PC-9 (cell line): ENCODE measurements at regions not wholly inside any gene's neighbourhood (a gene's known extent, or its start where the extent isn't known, plus 50 kb on each side); places are given as distances from the start of the nearest gene placed in this dataset.

Source experiments
- BruUV-seq: library from RNA; stranded (reverse); fragments of 400-500 nt; replicated peaks from 2 replicates; lab custom pipeline; 2021; lab: Mats Ljungman, UMichigan
- CTCF ChIA-PET: fragments of 300-600 bp; sonication (Branson Sonifier 250); formaldehyde crosslinking; loops from one replicate; lab custom pipeline; 2022; ENCODE audit warnings: antibody characterized with exemption; lab: Charles Lee
- POLR2A ChIA-PET: fragments of 300-600 bp; sonication (Branson Sonifier 250); formaldehyde crosslinking; loops from one replicate; lab custom pipeline; 2022; ENCODE audit warnings: antibody characterized with exemption; ENCODE audit not compliant: unreplicated experiment; lab: Charles Lee
- DNase-seq, 2 experiments: peaks; one replicate each; pipeline versions ENCODE4 v3.0.0 to v3.0.0-alpha.2; 2015 to 2022; ENCODE audit warnings: mixed read lengths in 1 of 2
- H2AFZ ChIP-seq: fragments of 200-600 bp; sonication (generic); 2 replicates; pipeline ENCODE4 v1.8.1; 2017; ENCODE audit warnings: antibody characterized with exemption
- H3F3A ChIP-seq: fragments of 200-600 bp; sonication (generic); 2 replicates; pipeline ENCODE4 v1.8.1; 2017; ENCODE audit warnings: antibody characterized with exemption, mild to moderate bottlenecking, low read depth; ENCODE audit not compliant: insufficient read depth
- H3K27ac ChIP-seq: fragments of 200-600 bp; sonication (generic); 2 replicates; pipeline ENCODE4 v1.6.1; 2016; ENCODE audit warnings: mixed run types
- H3K27me3 ChIP-seq: fragments of 200-600 bp; sonication (generic); 2 replicates; pipeline ENCODE4 v1.6.1; 2016; ENCODE audit warnings: low read depth, mixed run types; ENCODE audit not compliant: insufficient read depth
- H3K36me3 ChIP-seq: fragments of 200-600 bp; sonication (generic); 2 replicates; pipeline ENCODE4 v1.6.1; 2016; ENCODE audit warnings: low read depth, mixed run types
- H3K4me1 ChIP-seq: fragments of 200-600 bp; sonication (generic); replicated peaks from 2 replicates; pipeline ENCODE4 v1.6.1; 2016; ENCODE audit warnings: mixed run types; ENCODE audit not compliant: insufficient read depth
- H3K4me2 ChIP-seq: fragments of 200-600 bp; sonication (generic); 2 replicates; pipeline ENCODE4 v1.6.1; 2017; ENCODE audit warnings: mixed run types
- H3K4me3 ChIP-seq: fragments of 200-600 bp; sonication (generic); 2 replicates; pipeline ENCODE4 v1.6.1; 2016; ENCODE audit warnings: mixed run types
- H3K79me2 ChIP-seq: fragments of 200-600 bp; sonication (generic); 2 replicates; pipeline ENCODE4 v1.6.1; 2017; ENCODE audit warnings: low read depth, mixed run types
- H3K9me2 ChIP-seq: fragments of 200-600 bp; sonication (generic); 2 replicates; pipeline ENCODE4 v1.8.1; 2017; ENCODE audit warnings: mild to moderate bottlenecking; ENCODE audit not compliant: insufficient read depth
- H3K9me3 ChIP-seq: fragments of 200-600 bp; sonication (generic); 2 replicates; pipeline ENCODE4 v1.8.1; 2016; ENCODE audit warnings: low read depth; ENCODE audit not compliant: insufficient read depth
- H4K20me1 ChIP-seq: fragments of 200-600 bp; sonication (generic); 2 replicates; pipeline ENCODE4 v1.8.1; 2017; ENCODE audit not compliant: insufficient read depth
- CTCF ChIP-seq: fragments of 200-600 bp; sonication (generic); conservative IDR thresholded peaks from 2 replicates; pipeline ENCODE4 v1.6.1; 2017; ENCODE audit warnings: mixed run types, antibody characterized with exemption, mild to moderate bottlenecking, moderate library complexity
- EZH2 ChIP-seq: fragments of 200-600 bp; sonication (generic); IDR thresholded peaks from 2 replicates; pipeline ENCODE4 v1.8.0; 2017; ENCODE audit warnings: antibody characterized with exemption, low read depth
- intact Hi-C: fragments of 100-400 bp; cut with micrococcal nuclease; formaldehyde crosslinking; loops from one replicate; pipeline ENCODE4 v1.10.0; 2022; ENCODE audit not compliant: unreplicated experiment

- H3K4me1 ChIP-seq, result no peaks in the 10 kb centered on the region
- no TSS peak for BruUV-seq
- H3K9me3 ChIP-seq, result no peaks in the 10 kb centered on the region
- no peak overlapping the region for H2AFZ ChIP-seq
- TF ChIP-seq CTCF (no peak), EZH2 (no peak)
- no peaks in the 10 kb centered on the region for H3K36me3 ChIP-seq
- H3K27me3 ChIP-seq, result no peaks in the 10 kb centered on the region
- POLR2A ChIA-PET, result no interaction called here
- CTCF ChIA-PET, result no interaction called here
- no peak overlapping the region for H3K4me2 ChIP-seq
- no peaks in the 10 kb centered on the region for H4K20me1 ChIP-seq
- H3K79me2 ChIP-seq, result no peaks in the 10 kb centered on the region
- H3K9me2 ChIP-seq, result no peaks in the 10 kb centered on the region
- no peaks in the 10 kb centered on the region for H3F3A ChIP-seq
- intact Hi-C loops, result no loop called here
- DNase-seq, result no peak
- no peak overlapping the region for H3K4me3 ChIP-seq
- no peak overlapping the region for H3K27ac ChIP-seq
Observed at GRCh38 chr1:10935724-10936123, 76.7 kb upstream of the TARDBP start.

GRCh38 chr1:10936998-10937901 is 75.2 kb upstream of the TARDBP start:
- ChIA-PET CTCF (interaction anchor here (0.6 to 0.7 kb wide), 5 partner anchors 8 to 463 kb away, joined by 3 to 13 read pairs (median 11); no protein-coding TSS in a partner anchor), POLR2A (no interaction called here)
- H3K27ac ChIP-seq, result no peak overlapping the region
- no peaks in the 10 kb centered on the region for H3K9me2 ChIP-seq
- H3K79me2 ChIP-seq, result no peaks in the 10 kb centered on the region
- intact Hi-C loops, result no loop called here
- no peak overlapping the region for H2AFZ ChIP-seq
- no peak overlapping the region for H3K4me3 ChIP-seq
- no peaks in the 10 kb centered on the region for H3K36me3 ChIP-seq
- no peaks in the 10 kb centered on the region for H3K9me3 ChIP-seq
- no peaks in the 10 kb centered on the region for H3K27me3 ChIP-seq
- no peak for TF ChIP-seq CTCF
- TF ChIP-seq EZH2, result no peak
- no peaks in the 10 kb centered on the region for H3F3A ChIP-seq
- no peaks in the 10 kb centered on the region for H3K4me1 ChIP-seq
- no TSS peak for BruUV-seq
- H3K4me2 ChIP-seq, result no peak overlapping the region
- DNase-seq, result no peak
- no peaks in the 10 kb centered on the region for H4K20me1 ChIP-seq

GRCh38 chr1:10938741-10939417 is 73.6 kb upstream of the TARDBP start:
- CTCF ChIA-PET, result no interaction called here
- no TSS peak for BruUV-seq

More at GRCh38 chr1:10938741-10939417, 73.6 kb upstream of the TARDBP start:
- Histone ChIP-seq H2AFZ (no peak overlapping the region), H3K4me3 (no peak overlapping the region), H3K4me2 (no peak overlapping the region), H3K79me2 (no peaks in the 10 kb centered on the region), H3K27ac (no peak overlapping the region), H3K9me2 (no peaks in the 10 kb centered on the region), H3K27me3 (no peaks in the 10 kb centered on the region), H3K9me3 (no peaks in the 10 kb centered on the region), H3F3A (peaks cover 3% of the 10 kb centered on the region; the same call in 1 of the 2 replicates), H3K4me1 (no peaks in the 10 kb centered on the region), H3K36me3 (no peaks in the 10 kb centered on the region), H4K20me1 (no peaks in the 10 kb centered on the region)
- intact Hi-C loops, result no loop called here
- POLR2A ChIA-PET, result no interaction called here
- DNase-seq, result no peak
- TF ChIP-seq EZH2 (no peak), CTCF (no peak)
